GM23338 (cell line): ENCODE measurements at regions not wholly inside any gene's neighbourhood (a gene's known extent, or its start where the extent isn't known, plus 50 kb on each side); places are given as distances from the start of the nearest gene placed in this dataset.

ENCODE experiments used
- ATAC-seq: fragments of 200-7000 bp; cut with Tn5 transposase; 3 replicates; pipeline ENCODE4 v1.9.1; 2020
- DNase-seq: peaks from one replicate; pipeline ENCODE4 v3.0.0-alpha.2; 2015; ENCODE audit warnings: low spot score
- H2AFZ ChIP-seq: fragments of 200-600 bp; sonication (generic); 2 replicates; pipeline ENCODE4 v1.8.0; 2016; ENCODE audit warnings: antibody characterized with exemption, mild to moderate bottlenecking, moderate library complexity
- H3F3A ChIP-seq: fragments of 200-600 bp; sonication (generic); replicated peaks from 2 replicates; pipeline ENCODE4 v1.8.0; 2017; ENCODE audit warnings: antibody characterized with exemption, mixed run types, low read depth
- H3K27ac ChIP-seq: fragments of 200-600 bp; sonication (generic); 2 replicates; pipeline ENCODE4 v1.6.1; 2016; ENCODE audit warnings: low read depth
- H3K27me3 ChIP-seq: fragments of 200-600 bp; sonication (generic); 2 replicates; pipeline ENCODE4 v1.8.0; 2016; ENCODE audit warnings: mild to moderate bottlenecking, mixed run types, moderate library complexity; ENCODE audit not compliant: insufficient read depth
- H3K36me3 ChIP-seq: fragments of 200-600 bp; sonication (generic); 2 replicates; pipeline ENCODE4 v1.8.0; 2016; ENCODE audit warnings: mild to moderate bottlenecking; ENCODE audit not compliant: insufficient read depth
- H3K4me1 ChIP-seq: fragments of 200-600 bp; sonication (generic); 2 replicates; pipeline ENCODE4 v1.8.0; 2016; ENCODE audit warnings: mild to moderate bottlenecking, moderate library complexity; ENCODE audit not compliant: insufficient read depth
- H3K4me2 ChIP-seq: fragments of 200-600 bp; sonication (generic); 2 replicates; pipeline ENCODE4 v1.7.1; 2017; ENCODE audit warnings: mixed run types
- H3K4me3 ChIP-seq: fragments of 200-600 bp; sonication (generic); 2 replicates; pipeline ENCODE4 v1.6.1; 2016; ENCODE audit warnings: mixed run types
- H3K79me2 ChIP-seq: fragments of 200-600 bp; sonication (generic); replicated peaks from 2 replicates; pipeline ENCODE4 v1.8.0; 2017; ENCODE audit warnings: mild to moderate bottlenecking; ENCODE audit not compliant: insufficient read depth
- H3K9me2 ChIP-seq: fragments of 200-600 bp; sonication (generic); 2 replicates; pipeline ENCODE4 v1.8.0; 2017; ENCODE audit not compliant: insufficient read depth
- H4K20me1 ChIP-seq: fragments of 200-600 bp; sonication (generic); replicated peaks from 2 replicates; pipeline ENCODE4 v1.8.0; 2017; ENCODE audit warnings: mild to moderate bottlenecking; ENCODE audit not compliant: insufficient read depth
- H3K27ac Mint-ChIP-seq: 2 replicates; pipeline ENCODE4 v1.8.0; 2020; ENCODE audit warnings: inconsistent platforms, mild to moderate bottlenecking, moderate library complexity, mixed read lengths
- H3K27me3 Mint-ChIP-seq: 3 replicates; pipeline ENCODE4 v1.8.0; 2022; ENCODE audit warnings: low read depth, mild to moderate bottlenecking, moderate library complexity, mixed read lengths, inconsistent platforms; ENCODE audit not compliant: insufficient read depth, poor library complexity
- H3K36me3 Mint-ChIP-seq: 3 replicates; pipeline ENCODE4 v1.8.0; 2021; ENCODE audit warnings: low read depth, mild to moderate bottlenecking, inconsistent platforms, moderate library complexity, mixed read lengths
- H3K4me1 Mint-ChIP-seq: 3 replicates; pipeline ENCODE4 v1.8.0; 2020; ENCODE audit warnings: mild to moderate bottlenecking, inconsistent platforms, mixed read lengths
- H3K4me3 Mint-ChIP-seq: 3 replicates; pipeline ENCODE4 v1.8.0; 2021; ENCODE audit warnings: moderate library complexity, mild to moderate bottlenecking, inconsistent platforms, mixed read lengths
- H3K9me3 Mint-ChIP-seq: 3 replicates; pipeline ENCODE4 v1.8.0; 2020; ENCODE audit warnings: moderate library complexity, mild to moderate bottlenecking, inconsistent platforms, mixed read lengths
- CREB1 ChIP-seq: fragments of 250-450 bp; sonication (Bioruptor Pico); IDR thresholded peaks from 2 replicates; pipeline ENCODE4 v1.5.0; 2020; ENCODE audit warnings: low read depth, mild to moderate bottlenecking, moderate library complexity
- EZH2phosphoT487 ChIP-seq: fragments of 200-600 bp; sonication (generic); IDR thresholded peaks from one replicate; pipeline ENCODE4 v1.8.1; 2018; ENCODE audit warnings: antibody characterized with exemption; ENCODE audit not compliant: unreplicated experiment
- JUNB ChIP-seq: IDR thresholded peaks from one replicate; pipeline ENCODE4 v1.6.1; 2016; ENCODE audit warnings: antibody characterized with exemption; ENCODE audit not compliant: unreplicated experiment
- POLR2AphosphoS5 ChIP-seq: IDR thresholded peaks from 2 replicates; pipeline ENCODE4 v1.6.1; 2016; ENCODE audit warnings: antibody characterized with exemption, low read depth
- REST ChIP-seq: IDR thresholded peaks from one replicate; pipeline ENCODE4 v1.6.1; 2018; ENCODE audit warnings: antibody characterized with exemption; ENCODE audit not compliant: unreplicated experiment
- STAT1 ChIP-seq: IDR thresholded peaks from one replicate; pipeline ENCODE4 v1.6.1; 2016; ENCODE audit warnings: antibody characterized with exemption; ENCODE audit not compliant: unreplicated experiment
- ZNF114 ChIP-seq: fragments of 250-450 bp; sonication (Bioruptor Pico); IDR thresholded peaks from 2 replicates; pipeline ENCODE4 v1.5.0; 2020; ENCODE audit warnings: mild to moderate bottlenecking, moderate library complexity
- ZNF331 ChIP-seq: fragments of 250-450 bp; sonication (Bioruptor Pico); IDR thresholded peaks from 2 replicates; pipeline ENCODE4 v1.5.0; 2020; ENCODE audit warnings: low read depth, mild to moderate bottlenecking, moderate library complexity
- ZNF462 ChIP-seq: fragments of 250-450 bp; sonication (Bioruptor Pico); IDR thresholded peaks from 2 replicates; pipeline ENCODE4 v1.5.0; 2020; ENCODE audit warnings: mild to moderate bottlenecking, moderate library complexity

- no peak overlapping the region for H3K27ac ChIP-seq
- DNase-seq (no peak), ATAC-seq (no peak)
- H4K20me1 ChIP-seq = no peaks in the 10 kb centered on the region
- H3K4me1 Mint-ChIP-seq = no peaks in the 10 kb centered on the region
- H3K27me3 Mint-ChIP-seq = peaks cover 2% of the 10 kb centered on the region
- no peaks in the 10 kb centered on the region for H3K36me3 ChIP-seq
- H3K9me2 ChIP-seq = 0 out of 2 replicates have a peak, but pooled peaks cover 7% of the 10 kb centered on the region
- H3K27ac Mint-ChIP-seq = no peak overlapping the region
- H3K79me2 ChIP-seq = no peaks in the 10 kb centered on the region
- H3K4me3 Mint-ChIP-seq = no peak overlapping the region
- no peaks in the 10 kb centered on the region for H3K27me3 ChIP-seq
- H3F3A ChIP-seq = no peaks in the 10 kb centered on the region
- H3K4me1 ChIP-seq = no peaks in the 10 kb centered on the region
- TF ChIP-seq EZH2phosphoT487 = no peak
- TF ChIP-seq CREB1 (CRISPR knock-in tag) = no peak
- TF ChIP-seq POLR2AphosphoS5 = no peak
- no peak for TF ChIP-seq ZNF114 (CRISPR knock-in tag)
- no peak for TF ChIP-seq JUNB
- TF ChIP-seq ZNF331 (CRISPR knock-in tag) = no peak
- TF ChIP-seq STAT1 = no peak
- no peak for TF ChIP-seq REST
- H3K36me3 Mint-ChIP-seq = 0 out of 3 replicates have a peak, but pooled peaks cover 2% of the 10 kb centered on the region
- H3K4me3 ChIP-seq = no peak overlapping the region
- no peak overlapping the region for H3K4me2 ChIP-seq
- peaks cover 2% of the 10 kb centered on the region; the same call in 2 of the 3 replicates for H3K9me3 Mint-ChIP-seq
- H2AFZ ChIP-seq = no peak overlapping the region
These were observed 490.8 kb upstream of the GRM3 start for GRCh38 chr7:86152926-86153325.

- ATAC-seq (no peak), DNase-seq (peak; percentile 2)
- Mint-ChIP-seq H3K4me1 (no peaks in the 10 kb centered on the region), H3K27ac (no peak overlapping the region), H3K36me3 (0 out of 3 replicates have a peak, but pooled peaks cover 2% of the 10 kb centered on the region), H3K4me3 (no peak overlapping the region), H3K27me3 (peaks cover 2% of the 10 kb centered on the region), H3K9me3 (peaks cover 2% of the 10 kb centered on the region; the same call in 2 of the 3 replicates)
- Histone ChIP-seq H2AFZ (no peak overlapping the region), H3K27me3 (no peaks in the 10 kb centered on the region), H3K4me3 (no peak overlapping the region), H3K4me2 (no peak overlapping the region), H3F3A (no peaks in the 10 kb centered on the region), H3K9me2 (0 out of 2 replicates have a peak, but pooled peaks cover 7% of the 10 kb centered on the region), H4K20me1 (no peaks in the 10 kb centered on the region), H3K4me1 (no peaks in the 10 kb centered on the region), H3K36me3 (no peaks in the 10 kb centered on the region), H3K79me2 (no peaks in the 10 kb centered on the region), H3K27ac (no peak overlapping the region)
- no peak for TF ChIP-seq STAT1
- no peak for TF ChIP-seq EZH2phosphoT487
- no peak for TF ChIP-seq JUNB
- no peak for TF ChIP-seq ZNF462 (CRISPR knock-in tag)
These were observed 494.6 kb upstream of the GRM3 start for GRCh38 chr7:86149024-86149665.
